GM21515 (cell line): ENCODE measurements at regions not wholly inside any gene's neighbourhood (a gene's known extent, or its start where the extent isn't known, plus 50 kb on each side); places are given as distances from the start of the nearest gene placed in this dataset.

Experiments used
- ATAC-seq: cut with Tn5 transposase; IDR thresholded peaks from one replicate; pipeline ENCODE4 v1.9.1; 2021; ENCODE audit not compliant: unreplicated experiment

DNA sequence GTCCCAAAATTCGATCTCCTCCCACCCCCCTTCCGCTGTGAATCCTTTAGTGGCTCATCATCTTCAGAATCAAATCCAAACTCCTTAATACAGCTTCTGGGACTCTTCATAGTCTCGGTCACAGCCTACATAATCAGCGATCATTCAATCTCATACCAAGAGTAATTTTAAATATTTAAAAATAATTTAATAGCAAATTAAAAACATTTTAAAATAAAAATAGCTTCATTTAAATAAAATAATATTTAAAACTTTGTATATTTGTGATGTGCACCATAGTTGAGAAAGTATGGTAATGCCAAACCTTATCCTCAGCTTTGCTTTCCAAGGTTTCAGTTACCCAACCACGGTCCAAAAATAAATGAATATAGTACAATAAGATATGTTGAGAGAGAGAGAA is 70.0 kb upstream of the NR3C1 start:
- no peak for ATAC-seq

DNA sequence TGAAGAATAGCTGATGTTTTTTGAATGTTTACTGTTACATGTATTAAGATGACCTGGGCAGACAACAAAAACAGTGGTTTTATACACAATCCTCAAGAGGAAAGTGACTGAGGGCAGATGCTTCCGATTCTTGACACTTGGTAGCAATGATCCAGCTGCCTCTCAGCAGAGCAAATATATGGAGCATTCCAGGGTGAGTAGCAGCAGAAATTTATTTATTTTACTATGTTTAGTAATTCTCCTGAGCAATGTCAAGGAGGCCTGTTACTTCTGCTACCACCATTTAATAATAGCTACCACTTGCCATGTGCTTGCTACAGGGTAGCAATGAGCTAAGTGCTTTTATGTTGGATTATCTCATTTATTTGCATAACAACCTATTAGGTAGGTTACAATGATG is 69.1 kb upstream of the NR3C1 start:
- ATAC-seq: no peak

DNA sequence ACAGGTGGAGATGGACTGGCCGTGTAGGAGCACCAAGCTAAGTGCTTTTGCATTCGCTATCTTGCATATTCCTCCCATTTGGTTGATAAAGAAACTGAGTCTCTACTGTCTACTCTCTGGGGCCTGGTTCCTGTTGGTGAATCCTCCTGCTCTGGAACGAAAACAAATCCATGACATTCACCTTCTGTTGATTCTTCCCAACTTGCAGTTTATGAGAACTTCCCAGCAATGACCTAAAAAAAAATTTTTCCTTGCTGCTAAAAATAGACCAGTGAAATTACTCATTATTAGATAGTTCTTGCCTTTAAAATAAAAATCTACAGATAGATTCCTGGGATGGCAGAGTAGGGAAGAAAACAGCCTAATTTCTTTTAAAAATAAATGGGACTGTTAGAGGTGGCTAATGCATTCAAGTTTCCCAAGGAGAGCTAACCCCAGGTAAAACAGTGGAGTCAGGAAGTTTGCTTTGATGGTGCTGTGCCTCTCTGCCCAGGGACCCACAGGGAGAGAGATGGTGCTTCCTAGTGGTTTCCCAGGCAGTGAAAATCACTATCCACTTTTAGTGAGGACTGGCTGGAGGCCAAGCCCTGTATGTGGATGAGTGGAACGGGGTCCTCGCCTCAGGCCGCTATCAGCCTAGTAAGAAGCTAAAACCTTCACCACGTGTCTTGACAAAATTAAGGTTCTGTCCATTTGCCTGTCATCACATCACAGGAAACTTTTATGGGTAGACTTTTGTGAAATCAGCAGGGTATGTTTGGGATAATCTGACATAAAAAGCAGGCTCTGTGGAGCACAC is 68.4 kb upstream of the NR3C1 start:
- ATAC-seq: no peak

DNA sequence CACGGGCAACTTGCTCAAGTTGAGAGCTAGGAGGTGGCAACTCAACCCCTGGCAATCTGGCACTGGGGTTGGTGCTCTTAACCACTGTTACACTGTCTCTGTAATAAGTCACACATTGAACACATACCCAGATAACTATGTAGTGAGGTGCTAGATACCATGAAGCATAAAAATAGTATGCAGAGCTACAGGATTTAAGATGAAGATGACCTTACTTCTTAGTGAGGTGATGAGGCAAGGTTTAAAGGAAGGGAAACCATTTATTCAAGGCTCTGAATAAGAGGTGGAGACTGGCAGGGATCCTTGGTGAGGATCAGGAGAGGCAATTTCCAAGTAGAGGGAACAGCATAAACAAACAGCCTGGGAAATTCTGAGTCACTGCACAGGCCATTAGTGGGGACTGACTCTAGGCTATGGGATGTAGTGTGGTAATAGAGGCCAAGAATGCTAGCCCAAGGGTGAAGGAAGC is 67.6 kb upstream of the NR3C1 start:
- ATAC-seq: no peak

DNA sequence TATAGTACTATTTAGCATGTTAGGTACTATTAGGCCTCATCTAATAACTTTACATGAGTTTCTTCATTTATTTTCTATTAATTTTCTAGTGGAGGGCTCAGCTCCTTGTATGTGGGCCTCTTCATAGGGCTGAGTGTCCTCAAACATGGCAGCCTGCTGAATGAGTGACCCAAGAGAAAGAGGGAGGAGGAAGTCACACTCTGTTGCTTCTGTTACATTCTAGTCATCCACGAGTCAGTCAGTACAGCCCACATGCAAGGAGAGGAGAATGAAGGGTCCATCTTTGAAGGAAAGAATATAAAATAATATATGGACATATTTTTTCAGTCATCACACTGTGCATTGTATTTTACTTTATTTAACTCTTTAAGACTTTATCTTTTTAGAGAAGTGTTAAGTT is 66.6 kb upstream of the NR3C1 start:
- ATAC-seq: no peak

DNA sequence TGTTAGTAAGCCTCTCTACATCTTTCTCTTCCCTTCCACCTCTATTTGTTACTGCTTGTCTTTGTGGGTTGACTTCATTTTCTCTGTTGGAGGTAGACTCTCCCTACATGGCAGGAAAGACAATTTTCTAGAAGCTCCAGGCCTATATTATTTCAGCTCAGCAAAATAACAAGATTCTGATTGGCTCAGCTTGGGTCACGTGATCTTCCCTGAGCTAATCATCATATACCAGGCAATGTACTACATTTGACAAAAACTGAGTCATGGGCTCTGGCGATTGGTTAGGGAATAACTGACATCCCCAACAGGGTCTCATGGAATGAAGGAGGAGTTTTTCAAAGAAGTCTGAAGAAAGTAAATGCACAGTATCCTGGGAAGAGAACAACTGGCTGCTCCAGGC is 65.6 kb upstream of the NR3C1 start:
- no peak for ATAC-seq

DNA sequence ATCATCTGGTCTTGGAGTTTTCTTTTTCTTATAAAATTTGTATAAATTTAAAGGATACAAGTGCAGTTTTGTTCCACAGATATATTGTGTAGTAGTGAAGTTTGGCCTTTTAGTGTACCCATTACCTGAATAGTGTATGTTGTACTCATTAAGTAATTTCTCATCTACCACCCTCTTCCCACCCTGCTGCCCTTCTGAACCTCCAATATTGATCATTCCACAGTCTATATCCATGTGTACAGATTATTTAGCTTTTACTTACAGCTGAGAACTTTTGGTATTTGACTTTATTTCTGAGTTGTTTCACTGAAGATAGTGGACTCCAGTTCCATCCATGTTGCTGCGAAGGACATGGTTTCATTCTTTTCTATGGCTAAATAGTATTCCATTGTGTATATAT is 63.1 kb upstream of the NR3C1 start:
- no peak for ATAC-seq

DNA sequence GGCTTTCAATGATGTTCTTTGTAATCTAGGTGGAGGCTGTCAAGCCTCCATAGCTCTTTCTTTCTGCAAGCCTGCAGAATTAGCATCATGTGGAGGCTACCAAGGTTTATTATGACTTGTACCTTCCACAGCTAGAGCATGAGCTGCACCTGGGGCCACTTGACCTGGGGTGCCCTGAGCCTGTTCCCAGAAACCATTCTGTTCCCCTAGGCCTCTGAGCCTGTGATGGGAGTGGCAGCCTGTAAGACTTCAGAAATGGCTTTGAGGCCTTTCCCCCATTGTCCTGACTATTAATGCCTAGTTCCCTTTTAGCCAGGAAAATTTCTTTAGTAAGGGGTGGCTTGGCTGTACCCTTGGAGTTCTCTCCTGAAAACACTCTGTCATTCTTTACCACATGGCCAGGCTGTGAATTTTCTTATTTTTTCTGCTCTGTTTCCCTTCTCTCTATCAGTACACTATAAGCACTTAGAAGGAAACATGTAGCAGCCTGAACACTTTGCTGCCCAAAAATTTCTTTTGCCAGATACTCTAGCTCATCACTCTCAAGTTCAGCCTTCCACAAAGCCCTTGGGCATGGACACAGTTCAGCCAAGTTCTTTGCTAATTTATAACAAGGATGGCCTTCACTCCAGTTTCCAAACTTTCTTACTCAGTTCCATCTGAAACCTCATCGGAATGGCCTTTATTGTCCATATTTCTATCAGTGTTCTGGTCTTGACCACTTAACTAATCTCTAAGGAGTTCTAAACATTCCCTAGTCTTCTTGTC is 61.4 kb upstream of the NR3C1 start:
- ATAC-seq: no peak

DNA sequence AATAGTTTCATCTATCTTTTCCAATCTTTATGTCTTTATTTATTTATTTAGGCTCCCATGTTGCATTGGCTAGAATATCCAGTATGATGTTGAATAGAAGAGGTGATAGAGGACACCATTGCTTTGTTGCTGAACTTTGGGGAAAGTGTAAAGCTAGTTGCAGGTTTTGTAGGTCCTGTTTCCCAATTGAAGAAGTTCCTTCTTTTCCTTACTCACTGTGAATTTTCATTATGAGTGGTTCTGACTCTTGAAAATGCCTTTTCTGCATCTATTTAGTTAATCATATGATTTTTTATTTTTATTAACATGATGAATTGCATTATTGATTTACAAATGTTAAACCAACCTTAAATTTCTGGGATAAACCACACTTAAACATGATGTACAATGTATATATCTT is 58.9 kb upstream of the NR3C1 start:
- no peak for ATAC-seq

DNA sequence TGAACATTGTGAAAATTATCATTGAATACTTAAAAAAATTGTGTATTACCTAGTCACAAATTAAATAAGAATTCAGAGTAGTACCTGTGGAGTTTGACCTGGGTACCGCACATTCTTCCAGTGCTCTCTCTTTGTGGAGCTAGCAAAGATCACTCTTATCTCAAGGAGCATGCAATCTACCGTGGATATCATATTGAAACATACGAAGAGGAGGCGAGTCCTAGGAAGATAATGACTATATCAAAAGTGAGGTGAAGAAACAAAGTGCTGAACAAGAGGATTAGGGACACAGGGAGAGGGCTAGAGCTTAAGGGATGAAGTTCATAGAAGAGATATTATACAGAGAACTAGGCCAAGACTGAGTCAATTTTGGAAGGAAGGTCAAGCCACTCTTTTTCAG is 55.9 kb upstream of the NR3C1 start:
- ATAC-seq: no peak

DNA sequence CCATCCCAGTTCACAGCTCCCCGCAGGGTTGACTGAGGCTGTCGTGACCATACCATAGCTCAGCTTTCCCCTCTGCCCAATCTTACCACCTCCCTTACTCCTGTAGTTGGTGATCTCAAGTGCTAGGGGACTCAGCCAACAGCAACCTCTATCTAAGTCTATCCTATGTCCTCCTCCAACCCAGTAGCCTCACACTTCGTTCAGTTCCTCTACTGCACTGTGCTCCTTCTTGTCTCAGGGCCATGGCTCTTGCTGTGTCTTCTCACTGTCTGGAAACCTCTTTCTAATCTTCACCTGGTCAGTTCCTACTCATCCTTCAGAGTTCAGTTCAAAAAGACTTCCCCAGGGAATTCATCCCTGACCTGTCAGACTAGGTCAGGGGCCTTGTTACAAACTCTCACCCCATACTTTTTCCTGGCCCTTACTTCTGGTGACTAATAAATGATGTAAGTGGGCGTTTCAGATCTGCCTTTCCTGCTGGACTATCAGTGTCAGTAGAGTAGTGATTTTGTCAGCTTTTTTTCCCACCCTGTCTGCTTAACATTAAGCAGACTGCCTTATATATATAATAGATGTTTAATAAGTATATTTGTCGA is 53.6 kb upstream of the NR3C1 start:
- ATAC-seq: no peak

DNA sequence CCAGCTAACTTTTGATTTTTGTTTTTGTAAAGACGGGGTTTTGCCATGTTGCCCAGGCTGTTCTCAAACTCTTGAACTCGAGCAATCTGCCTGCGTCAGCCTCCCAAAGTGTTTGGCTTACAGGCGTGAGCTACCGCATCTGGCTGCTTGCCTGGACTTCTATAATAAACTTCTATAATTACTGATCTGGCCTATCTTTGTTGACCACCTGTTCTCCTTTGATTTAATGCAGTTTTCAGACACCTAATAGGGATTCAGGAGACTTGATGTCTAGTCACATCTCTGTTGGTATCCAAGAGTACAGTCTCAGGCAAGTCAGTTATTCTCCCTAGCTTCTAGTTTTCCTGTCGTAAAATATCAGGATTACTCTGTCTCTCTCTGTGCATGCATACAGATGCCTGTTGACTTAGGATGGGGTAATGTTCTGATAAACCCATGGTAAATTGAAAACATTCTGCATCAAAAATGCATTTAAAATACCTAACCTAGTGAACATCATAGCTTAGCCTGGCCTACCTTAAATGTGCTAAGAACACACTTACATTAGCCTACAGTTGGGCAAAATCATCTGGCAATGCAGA is 51.5 kb upstream of the NR3C1 start:
- no peak for ATAC-seq

DNA sequence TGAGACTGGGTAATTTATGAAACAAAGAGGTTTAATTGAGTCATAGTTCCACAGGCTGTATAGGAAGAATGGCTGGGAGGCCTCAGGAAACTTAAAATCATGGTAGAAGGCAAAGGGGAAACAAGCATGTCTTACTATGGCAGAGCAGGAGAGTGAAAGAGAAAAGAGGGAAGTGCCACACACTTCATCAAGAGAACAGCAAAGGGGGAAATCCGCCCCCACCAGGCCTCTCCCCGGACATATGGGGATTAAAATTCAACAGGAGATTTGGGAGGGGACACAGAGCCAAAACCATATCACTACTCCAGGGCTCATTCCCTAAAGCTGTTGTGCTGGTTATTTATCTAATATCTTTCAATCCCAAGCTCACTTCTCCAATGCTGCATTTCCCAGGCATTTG is 50.2 kb upstream of the NR3C1 start:
- no peak for ATAC-seq
